Gastroesophageal sphincter (tissue), 4 donors: ENCODE measurements at regions not wholly inside any gene's neighbourhood (a gene's known extent, or its start where the extent isn't known, plus 50 kb on each side); places are given as distances from the start of the nearest gene placed in this dataset.
"Not testable (repeated sequence)": the region's sequence is repeated elsewhere in the genome, so short reads cannot be mapped to it uniquely, and the experiment has no call there.

Experiments
- ATAC-seq: fragments of 150-250 bp; one replicate; pipeline ENCODE4 v1.9.1; 2016; ENCODE audit warnings: mild to moderate bottlenecking, moderate library complexity
- H3K27ac ChIP-seq, 4 donors: fragments of 200-600 bp; sonication (generic) in 3 of 4; 1 replicate in 3 of 4; 2 replicates in 1 of 4; pipeline ENCODE4 v1.5.1; 2016 to 2019
- H3K27me3 ChIP-seq: fragments of 200-600 bp; sonication (generic); one replicate; pipeline ENCODE4 v1.5.1; 2019
- H3K36me3 ChIP-seq, 2 donors: fragments of 200-600 bp; sonication (generic); one replicate each; pipeline ENCODE4 v1.5.1; 2019; ENCODE audit warnings: control low read depth in 1 of 2
- H3K4me1 ChIP-seq, 3 donors: fragments of 200-600 bp; sonication (generic); 1 replicate in 2 of 3; 2 replicates in 1 of 3; pipeline ENCODE4 v1.5.1; 2016 to 2019; ENCODE audit warnings: control low read depth in 2 of 3
- H3K4me3 ChIP-seq, 2 donors: fragments of 200-600 bp; sonication (generic); one replicate each; pipeline ENCODE4 v1.5.1; 2019; ENCODE audit warnings: mild to moderate bottlenecking in 1 of 2, moderate library complexity in 1 of 2
- H3K9me3 ChIP-seq, 3 donors: fragments of 200-600 bp; sonication (generic); one replicate each; pipeline ENCODE4 v1.5.1; 2017 to 2019; ENCODE audit warnings: control low read depth in 2 of 3
- EP300 ChIP-seq: sonication (generic); formaldehyde crosslinking; IDR thresholded peaks from one replicate; pipeline ENCODE4 v1.6.1; 2017; ENCODE audit warnings: antibody characterized with exemption, mild to moderate bottlenecking
- POLR2A ChIP-seq, 2 donors: fragments of 450-650 bp; IDR thresholded peaks; one replicate each; pipeline ENCODE4 v1.6.1; 2017; ENCODE audit warnings: antibody characterized with exemption in 2 of 2, mild to moderate bottlenecking in 2 of 2, moderate library complexity in 1 of 2
- POLR2AphosphoS5 ChIP-seq: sonication (generic); formaldehyde crosslinking; IDR thresholded peaks from one replicate; pipeline ENCODE4 v1.6.1; 2017; ENCODE audit warnings: antibody characterized with exemption
- WGBS, 2 donors: methylation state at CpG; one replicate each; pipeline ENCODE4 v1.1.5; 2018; ENCODE audit warnings: low coverage in 1 of 2; 5-methylcytosine and 5-hydroxymethylcytosine counted together
- TF ChIP-seq, protein P1 (sequence below), 4 experiments: fragments of 200-600 bp in 2 of 4; fragments of 450-650 bp in 2 of 4; sonication (generic) in 1 of 4; IDR thresholded peaks; one replicate each; pipeline ENCODE4 v1.5.1; 2017 to 2019; ENCODE audit warnings: antibody characterized with exemption in 4 of 4, mild to moderate bottlenecking in 2 of 4, moderate library complexity in 2 of 4

- Histone ChIP-seq H3K4me1 (no peaks in the 10 kb centered on the region), H3K27me3 (no peaks in the 10 kb centered on the region), H3K4me3 (no peak overlapping the region), H3K36me3 (no peaks in the 10 kb centered on the region), H3K27ac (no peak overlapping the region), H3K9me3 (peaks cover 0 to 17% (median 0%) of the 10 kb centered on the region in 3 donors)
- TF ChIP-seq, protein P1, sequence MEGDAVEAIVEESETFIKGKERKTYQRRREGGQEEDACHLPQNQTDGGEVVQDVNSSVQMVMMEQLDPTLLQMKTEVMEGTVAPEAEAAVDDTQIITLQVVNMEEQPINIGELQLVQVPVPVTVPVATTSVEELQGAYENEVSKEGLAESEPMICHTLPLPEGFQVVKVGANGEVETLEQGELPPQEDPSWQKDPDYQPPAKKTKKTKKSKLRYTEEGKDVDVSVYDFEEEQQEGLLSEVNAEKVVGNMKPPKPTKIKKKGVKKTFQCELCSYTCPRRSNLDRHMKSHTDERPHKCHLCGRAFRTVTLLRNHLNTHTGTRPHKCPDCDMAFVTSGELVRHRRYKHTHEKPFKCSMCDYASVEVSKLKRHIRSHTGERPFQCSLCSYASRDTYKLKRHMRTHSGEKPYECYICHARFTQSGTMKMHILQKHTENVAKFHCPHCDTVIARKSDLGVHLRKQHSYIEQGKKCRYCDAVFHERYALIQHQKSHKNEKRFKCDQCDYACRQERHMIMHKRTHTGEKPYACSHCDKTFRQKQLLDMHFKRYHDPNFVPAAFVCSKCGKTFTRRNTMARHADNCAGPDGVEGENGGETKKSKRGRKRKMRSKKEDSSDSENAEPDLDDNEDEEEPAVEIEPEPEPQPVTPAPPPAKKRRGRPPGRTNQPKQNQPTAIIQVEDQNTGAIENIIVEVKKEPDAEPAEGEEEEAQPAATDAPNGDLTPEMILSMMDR (IDR thresholded peaks at IDR 0.05) = no peak
- TF ChIP-seq POLR2AphosphoS5 (no peak), POLR2A (IDR thresholded peaks at IDR 0.05) (no peak), EP300 (no peak)
- ATAC-seq = no peak
These were observed 76.7 kb upstream of the CARMIL1 start for GRCh38 chr6:25202504-25202903.

- no peaks in the 10 kb centered on the region for H3K4me1 ChIP-seq
- ATAC-seq = no peak
- H3K4me3 ChIP-seq = no peak overlapping the region
- no peaks in the 10 kb centered on the region for H3K27me3 ChIP-seq
- H3K9me3 ChIP-seq = peaks cover 0 to 17% (median 0%) of the 10 kb centered on the region in 3 donors
- H3K27ac ChIP-seq = no peak overlapping the region
- TF ChIP-seq POLR2AphosphoS5 (no peak), EP300 (no peak), POLR2A (IDR thresholded peaks at IDR 0.05) (no peak)
- TF ChIP-seq, protein P1 (IDR thresholded peaks at IDR 0.05) = no peak
- H3K36me3 ChIP-seq = no peaks in the 10 kb centered on the region
These were observed 73.5 kb upstream of the CARMIL1 start for GRCh38 chr6:25205629-25206028.

DNA sequence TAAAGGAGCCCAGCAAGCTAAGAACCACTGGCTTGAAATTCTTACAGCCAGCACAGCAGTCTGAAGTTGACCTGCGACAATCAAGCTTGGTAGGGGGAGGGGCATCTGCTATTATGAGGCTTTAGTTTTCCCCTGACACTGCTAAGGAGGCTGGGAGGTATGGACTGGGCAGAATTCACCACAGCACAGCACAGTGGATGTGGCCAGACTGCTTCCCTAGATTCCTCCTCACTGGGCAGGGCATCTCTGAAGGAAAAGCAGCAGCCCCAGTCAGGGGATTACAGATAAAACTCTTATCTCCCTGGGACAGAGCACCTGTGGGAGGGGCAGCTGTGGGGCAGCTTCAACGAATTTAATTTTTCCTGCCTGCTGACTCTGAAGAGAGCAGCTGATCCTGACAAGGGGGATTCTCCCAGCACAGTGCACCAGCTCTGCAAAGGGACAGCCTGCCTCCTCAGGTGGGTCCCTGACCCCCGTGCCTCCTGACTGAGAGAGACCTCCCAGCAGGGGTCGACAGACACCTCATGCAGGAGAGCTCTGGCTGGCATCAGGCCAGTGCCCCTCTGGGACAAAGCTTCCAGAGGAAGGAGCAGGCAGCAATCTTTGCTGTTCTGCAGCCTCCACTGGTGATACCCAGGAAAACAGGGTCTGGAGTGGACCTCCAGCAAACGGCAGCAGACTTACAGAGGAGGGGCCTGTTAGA is 71.6 kb upstream of the CARMIL1 start:
- peaks cover 0 to 22% (median 0%) of the 10 kb centered on the region in 3 donors for H3K9me3 ChIP-seq
- H3K36me3 ChIP-seq, H3K27ac ChIP-seq, H3K4me1 ChIP-seq, H3K27me3 ChIP-seq, H3K4me3 ChIP-seq, ATAC-seq: not testable (repeated sequence)
- 67% methylated on average over 1 of the region's 5 CpGs; no CpG with 5 or more reads in 1 of the 2 donors for WGBS, 2 donors

GRCh38 chr6:25215881-25216280 is 63.3 kb upstream of the CARMIL1 start:
- Histone ChIP-seq H3K9me3 (peaks cover 0 to 4% (median 0%) of the 10 kb centered on the region in 3 donors), H3K27ac (no peak overlapping the region), H3K4me3 (no peak overlapping the region), H3K27me3 (no peaks in the 10 kb centered on the region), H3K4me1 (no peaks in the 10 kb centered on the region), H3K36me3 (no peaks in the 10 kb centered on the region)
- WGBS, 2 donors = 87 to 96% methylated on average over 6 to 7 of the region's 7 CpGs
- TF ChIP-seq, protein P1 (IDR thresholded peaks at IDR 0.05) = no peak
- TF ChIP-seq POLR2AphosphoS5 (no peak), EP300 (no peak), POLR2A (IDR thresholded peaks at IDR 0.05) (no peak)
- no peak for ATAC-seq

DNA sequence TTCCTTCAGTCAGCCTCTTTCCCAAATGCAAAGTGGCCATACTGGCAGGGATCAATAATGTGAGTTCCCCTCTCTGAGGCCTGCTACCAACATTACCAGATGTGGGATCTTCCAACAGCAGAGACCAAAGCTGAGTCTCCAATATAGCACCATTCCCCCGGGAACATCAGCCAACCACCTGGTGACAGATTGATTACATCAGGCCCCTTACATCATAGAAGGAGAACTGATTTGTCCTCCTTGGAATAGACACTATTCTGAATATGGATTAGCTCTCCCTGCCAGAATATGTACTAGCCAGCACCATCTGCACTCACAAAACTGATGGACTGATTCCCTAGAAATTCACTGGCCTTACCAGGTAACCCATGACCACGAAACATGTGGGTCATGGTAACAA is 61.9 kb upstream of the CARMIL1 start:
- no peak overlapping the region for H3K4me3 ChIP-seq
- H3K27me3 ChIP-seq = no peaks in the 10 kb centered on the region
- TF ChIP-seq EP300 (no peak), POLR2A (IDR thresholded peaks at IDR 0.05) (no peak), POLR2AphosphoS5 (no peak)
- TF ChIP-seq, protein P1 (IDR thresholded peaks at IDR 0.05) = no peak
- H3K36me3 ChIP-seq = no peaks in the 10 kb centered on the region
- H3K9me3 ChIP-seq = peaks cover 0 to under 1% (median 0%) of the 10 kb centered on the region in 3 donors
- H3K4me1 ChIP-seq = no peaks in the 10 kb centered on the region
- no peak for ATAC-seq
- WGBS, 2 donors = 100% methylated on average over 1 of the region's 2 CpGs; no CpG with 5 or more reads in 1 of the 2 donors
- H3K27ac ChIP-seq = no peak overlapping the region
